Epithelial cell of prostate (primary cell): ENCODE measurements at regions not wholly inside any gene's neighbourhood (a gene's known extent, or its start where the extent isn't known, plus 50 kb on each side); places are given as distances from the start of the nearest gene placed in this dataset.
"Not testable (repeated sequence)": the region's sequence is repeated elsewhere in the genome, so short reads cannot be mapped to it uniquely, and the experiment has no call there.

ENCODE experiments used
- DNase-seq: peaks from one replicate; pipeline ENCODE4 v3.0.0-alpha.2; 2011; ENCODE audit warnings: low read depth, low spot score
- H3K27ac ChIP-seq: fragments of 450-650 bp; 2 replicates; pipeline ENCODE4 v1.5.1; 2017; ENCODE audit warnings: mild to moderate bottlenecking

GRCh38 chr11:7874056-7874455 is 57.0 kb downstream of the OR10A6 start:
- no peak for DNase-seq
- H3K27ac ChIP-seq: peak overlapping the region; percentile 69

- H3K27ac ChIP-seq: peak overlapping the region; percentile 69
- peak; percentile 20 for DNase-seq
Measured at GRCh38 chr11:7872890-7873289, 58.2 kb downstream of the OR10A6 start.

GRCh38 chr11:7871056-7871455 is 60.0 kb downstream of the OR10A6 start:
- peak overlapping the region; percentile 69 for H3K27ac ChIP-seq
- DNase-seq: peak; percentile 44

DNA sequence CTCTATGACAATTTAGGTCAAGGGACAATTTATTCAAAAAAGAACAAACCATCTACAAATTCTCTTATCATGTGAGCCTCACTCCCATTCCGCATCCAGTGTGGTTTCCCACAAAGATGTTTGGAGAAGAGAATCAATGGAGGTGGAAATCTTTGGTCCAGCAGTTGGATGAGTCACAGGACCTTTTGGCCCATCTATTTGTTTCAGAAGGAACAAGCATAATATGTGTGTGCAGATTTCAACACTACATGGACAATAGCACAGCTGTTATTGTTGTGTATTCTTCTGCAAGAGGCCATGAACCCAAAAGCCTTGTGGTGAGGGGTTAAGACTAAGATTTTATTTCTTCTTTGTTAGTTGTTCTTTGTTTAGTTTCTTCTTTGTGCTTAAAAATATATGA is 61.6 kb downstream of the OR10A6 start:
- no peak for DNase-seq
- H3K27ac ChIP-seq: no peak overlapping the region

DNA sequence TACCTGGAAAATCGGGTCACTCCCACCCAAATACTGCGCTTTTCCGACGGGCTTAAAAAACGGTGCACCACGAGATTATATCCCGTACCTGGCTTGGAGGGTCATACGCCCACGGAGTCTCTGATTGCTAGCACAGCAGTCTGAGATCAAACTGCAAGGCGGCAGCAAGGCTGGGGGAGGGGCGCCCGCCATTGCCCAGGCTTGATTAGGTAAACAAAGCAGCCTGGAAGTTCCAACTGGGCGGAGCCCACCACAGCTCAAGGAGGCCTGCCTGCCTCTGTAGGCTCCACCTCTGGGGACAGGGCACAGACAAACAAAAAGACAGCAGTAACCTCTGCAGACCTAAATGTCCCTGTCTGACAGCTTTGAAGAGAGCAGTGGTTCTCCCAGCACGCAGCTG is 64.5 kb upstream of the OR5P2 start:
- H3K27ac ChIP-seq, DNase-seq: not testable (repeated sequence)

DNA sequence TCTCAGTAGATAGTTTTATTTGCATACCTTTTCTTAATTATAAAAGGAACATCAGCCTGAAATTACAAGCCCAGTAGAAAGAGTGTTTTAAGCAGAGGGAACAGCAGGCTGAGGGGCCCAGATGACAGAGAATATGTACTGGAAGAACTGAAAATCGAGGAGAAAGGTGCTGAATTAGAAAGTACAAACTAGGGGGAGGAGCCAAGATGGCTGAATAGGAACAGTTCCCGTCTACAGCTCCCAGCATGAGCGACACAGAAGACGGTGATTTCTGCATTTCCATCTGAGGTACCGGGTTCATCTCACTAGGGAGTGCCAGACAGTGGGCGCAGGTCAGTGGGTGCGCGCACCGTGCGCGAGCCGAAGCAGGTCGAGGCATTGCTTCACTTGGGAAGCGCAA is 64.1 kb upstream of the OR5P2 start:
- not testable (repeated sequence) for DNase-seq, H3K27ac ChIP-seq

DNA sequence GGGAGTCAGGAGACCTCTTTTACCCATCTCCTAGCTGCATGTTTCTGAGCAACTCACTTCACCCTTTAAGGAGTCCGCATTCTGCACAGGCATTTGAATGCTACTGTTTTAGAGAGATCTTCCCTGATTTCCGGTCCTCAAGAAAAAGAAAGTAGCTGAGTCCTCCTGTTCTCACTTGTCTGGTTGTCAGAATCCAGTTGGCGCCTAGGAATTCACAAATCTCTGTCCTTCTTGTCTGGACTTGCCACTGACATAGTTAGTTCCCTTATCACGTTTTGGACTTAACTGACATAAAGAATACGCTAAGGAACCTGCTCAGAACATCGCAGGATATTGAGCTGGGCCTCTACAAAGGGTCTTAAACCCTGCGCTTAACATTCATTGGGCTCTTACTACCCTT is 61.3 kb upstream of the OR5P2 start:
- peak; percentile 33 for DNase-seq
- H3K27ac ChIP-seq: peak overlapping the region; percentile 34

- H3K27ac ChIP-seq: no peak overlapping the region
- no peak for DNase-seq
Measured at GRCh38 chr11:7851391-7851790, 54.6 kb upstream of the OR5P2 start.

DNA sequence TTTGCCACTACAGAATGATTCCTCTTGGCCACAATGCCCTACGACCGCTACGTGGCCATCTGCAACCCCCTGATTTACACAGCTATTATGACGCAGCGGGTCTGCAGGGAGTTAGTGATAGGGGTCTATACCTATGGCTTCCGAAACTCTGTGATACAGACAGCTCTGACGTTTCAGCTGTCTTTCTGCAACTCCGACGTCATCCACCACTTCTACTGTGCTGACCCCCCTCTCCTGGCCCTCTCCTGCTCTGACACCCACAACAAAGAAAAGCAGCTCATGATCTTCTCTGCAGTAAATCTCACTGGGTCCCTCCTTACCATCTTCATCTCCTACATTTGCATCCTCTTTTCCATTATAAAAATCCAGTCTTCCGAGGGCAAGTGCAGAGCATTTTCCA is 52.3 kb upstream of the OR5P2 start:
- no peak for DNase-seq
- no peak overlapping the region for H3K27ac ChIP-seq
